H9 (cell line): ENCODE measurements at regions not wholly inside any gene's neighbourhood (a gene's known extent, or its start where the extent isn't known, plus 50 kb on each side); places are given as distances from the start of the nearest gene placed in this dataset.

Experiments
- DNase-seq: peaks from one replicate; pipeline ENCODE4 v3.0.0-alpha.2; 2017
- H2AFZ ChIP-seq: one replicate; pipeline ENCODE4 v1.6.1; 2013; ENCODE audit warnings: mild to moderate bottlenecking, low read length, control low read depth, moderate library complexity
- H2AK5ac ChIP-seq: 2 replicates; pipeline ENCODE4 v1.6.1; 2013; ENCODE audit warnings: low read length, control low read depth, mixed read lengths; ENCODE audit not compliant: insufficient read length
- H2BK120ac ChIP-seq: one replicate; pipeline ENCODE4 v1.6.1; 2013; ENCODE audit warnings: low read depth, mild to moderate bottlenecking, low read length, control low read depth, inconsistent platforms; ENCODE audit not compliant: poor library complexity, severe bottlenecking
- H2BK12ac ChIP-seq: 2 replicates; pipeline ENCODE4 v1.6.1; 2013; ENCODE audit warnings: low read length, control low read depth, mixed read lengths, low read depth; ENCODE audit not compliant: insufficient read length
- H2BK15ac ChIP-seq: 2 replicates; pipeline ENCODE4 v1.6.1; 2013; ENCODE audit warnings: low read depth, low read length, control low read depth
- H2BK20ac ChIP-seq: one replicate; pipeline ENCODE4 v1.6.1; 2013; ENCODE audit warnings: low read depth, mild to moderate bottlenecking, low read length, control low read depth, inconsistent platforms; ENCODE audit not compliant: poor library complexity, severe bottlenecking
- H2BK5ac ChIP-seq: 2 replicates; pipeline ENCODE4 v1.6.1; 2013; ENCODE audit warnings: low read length, control low read depth, mixed read lengths; ENCODE audit not compliant: insufficient read length
- H3K14ac ChIP-seq: 2 replicates; pipeline ENCODE4 v1.6.1; 2013; ENCODE audit warnings: low read length, control low read depth; ENCODE audit not compliant: insufficient read depth
- H3K18ac ChIP-seq: 2 replicates; pipeline ENCODE4 v1.6.1; 2013; ENCODE audit warnings: low read depth, mild to moderate bottlenecking, mixed read lengths, low read length, control low read depth; ENCODE audit not compliant: insufficient read length
- H3K23ac ChIP-seq: 2 replicates; pipeline ENCODE4 v1.6.1; 2013; ENCODE audit warnings: low read length, control low read depth, mixed read lengths, low read depth; ENCODE audit not compliant: insufficient read length
- H3K23me2 ChIP-seq: 2 replicates; pipeline ENCODE4 v1.6.1; 2013; ENCODE audit warnings: low read depth, mild to moderate bottlenecking, mixed read lengths, low read length, control low read depth; ENCODE audit not compliant: insufficient read length, poor library complexity, severe bottlenecking
- H3K27ac ChIP-seq: 2 replicates; pipeline ENCODE4 v1.5.1; 2013; ENCODE audit warnings: low read length, control low read depth, mixed read lengths, low read depth; ENCODE audit not compliant: insufficient read length
- H3K27me3 ChIP-seq: 2 replicates; pipeline ENCODE4 v1.6.1; 2013; ENCODE audit warnings: low read length, control low read depth, inconsistent platforms; ENCODE audit not compliant: insufficient read depth
- H3K4ac ChIP-seq: 2 replicates; pipeline ENCODE4 v1.6.1; 2013; ENCODE audit warnings: low read depth, mild to moderate bottlenecking, control low read depth, inconsistent platforms, low read length, moderate library complexity
- H3K4me1 ChIP-seq: 2 replicates; pipeline ENCODE4 v1.6.1; 2013; ENCODE audit warnings: low read length, control low read depth, inconsistent platforms; ENCODE audit not compliant: insufficient read depth
- H3K4me2 ChIP-seq: 2 replicates; pipeline ENCODE4 v1.6.1; 2013; ENCODE audit warnings: low read length, control low read depth, mixed read lengths; ENCODE audit not compliant: insufficient read length, insufficient read depth
- H3K56ac ChIP-seq: 2 replicates; pipeline ENCODE4 v1.6.1; 2013; ENCODE audit warnings: low read depth, mild to moderate bottlenecking, mixed read lengths, low read length, control low read depth; ENCODE audit not compliant: insufficient read length
- H3K79me1 ChIP-seq: 2 replicates; pipeline ENCODE4 v1.6.1; 2013; ENCODE audit warnings: low read depth, mild to moderate bottlenecking, moderate library complexity, low read length, control low read depth, inconsistent platforms; ENCODE audit not compliant: insufficient read depth, poor library complexity, severe bottlenecking
- H3K79me2 ChIP-seq: 2 replicates; pipeline ENCODE4 v1.6.1; 2013; ENCODE audit warnings: low read length, control low read depth, inconsistent platforms; ENCODE audit not compliant: insufficient read depth
- H3K9ac ChIP-seq: 2 replicates; pipeline ENCODE4 v1.6.1; 2013; ENCODE audit warnings: low read length, control low read depth, mixed read lengths; ENCODE audit not compliant: insufficient read length; ENCODE audit errors: extremely low read depth
- H3K9me3 ChIP-seq: one replicate; pipeline ENCODE4 v1.6.1; 2013; ENCODE audit warnings: low read depth, low read length, inconsistent platforms; ENCODE audit not compliant: control insufficient read depth
- H3T11ph ChIP-seq: one replicate; pipeline ENCODE4 v1.6.1; 2013; ENCODE audit warnings: mild to moderate bottlenecking, low read length, control low read depth, inconsistent platforms
- H4K20me1 ChIP-seq: one replicate; pipeline ENCODE4 v1.6.1; 2013; ENCODE audit not compliant: control insufficient read depth, insufficient read length, insufficient read depth
- H4K5ac ChIP-seq: 2 replicates; pipeline ENCODE4 v1.6.1; 2013; ENCODE audit warnings: low read depth, mild to moderate bottlenecking, mixed read lengths, low read length, control low read depth; ENCODE audit not compliant: insufficient read length
- H4K8ac ChIP-seq: replicated peaks from 2 replicates; pipeline ENCODE4 v1.6.1; 2013; ENCODE audit warnings: low read length, control low read depth, mixed read lengths, low read depth; ENCODE audit not compliant: insufficient read length
- H4K91ac ChIP-seq: 2 replicates; pipeline ENCODE4 v1.6.1; 2013; ENCODE audit warnings: low read depth, mild to moderate bottlenecking, moderate library complexity, mixed read lengths, low read length, control low read depth; ENCODE audit not compliant: insufficient read length
- H3K27ac Mint-ChIP-seq, 3 experiments: 2 replicates in 2 of 3; 3 replicates in 1 of 3; pipeline ENCODE4 v1.8.0; 2020 to 2021; ENCODE audit warnings: mixed read lengths in 3 of 3, mild to moderate bottlenecking in 1 of 3, moderate library complexity in 1 of 3
- H3K27me3 Mint-ChIP-seq: 2 replicates; pipeline ENCODE4 v1.8.0; 2021; ENCODE audit warnings: low read depth, mild to moderate bottlenecking, moderate library complexity, mixed read lengths
- H3K36me3 Mint-ChIP-seq, 3 experiments: 2 replicates in 2 of 3; 3 replicates in 1 of 3; pipeline ENCODE4 v1.8.0; 2020 to 2021; ENCODE audit warnings: low read depth in 3 of 3, mixed read lengths in 3 of 3; ENCODE audit not compliant: insufficient read depth in 1 of 3
- H3K4me1 Mint-ChIP-seq, 2 experiments: 2 replicates each; pipeline ENCODE4 v1.8.0; 2020; ENCODE audit warnings: mixed read lengths in 2 of 2
- H3K4me3 Mint-ChIP-seq, 2 experiments: 2 replicates in 1 of 2; 3 replicates in 1 of 2; pipeline ENCODE4 v1.8.0; 2020 to 2021; ENCODE audit warnings: mild to moderate bottlenecking in 2 of 2, mixed read lengths in 2 of 2, moderate library complexity in 1 of 2
- H3K9me3 Mint-ChIP-seq, 2 experiments: 2 replicates in 1 of 2; 3 replicates in 1 of 2; pipeline ENCODE4 v1.8.0; 2020; ENCODE audit warnings: mild to moderate bottlenecking in 2 of 2, mixed read lengths in 2 of 2, moderate library complexity in 1 of 2
- WGBS: extraction: QIAGEN DNeasy Blood & Tissue Kit; methylation state at CpG from one replicate; pipeline ENCODE4 v1.1.7; 2013; ENCODE audit warnings: missing lambda C conversion rate, low lambda C conversion rate, mixed read lengths; ENCODE audit not compliant: insufficient read length; ENCODE audit errors: extremely low coverage; 5-methylcytosine and 5-hydroxymethylcytosine counted together
- TF ChIP-seq, protein P1 (sequence below): fragments of 200-600 bp; sonication (generic); conservative IDR thresholded peaks from 3 replicates; pipeline ENCODE4 v1.8.0; 2021; ENCODE audit warnings: antibody characterized with exemption, mild to moderate bottlenecking

DNA sequence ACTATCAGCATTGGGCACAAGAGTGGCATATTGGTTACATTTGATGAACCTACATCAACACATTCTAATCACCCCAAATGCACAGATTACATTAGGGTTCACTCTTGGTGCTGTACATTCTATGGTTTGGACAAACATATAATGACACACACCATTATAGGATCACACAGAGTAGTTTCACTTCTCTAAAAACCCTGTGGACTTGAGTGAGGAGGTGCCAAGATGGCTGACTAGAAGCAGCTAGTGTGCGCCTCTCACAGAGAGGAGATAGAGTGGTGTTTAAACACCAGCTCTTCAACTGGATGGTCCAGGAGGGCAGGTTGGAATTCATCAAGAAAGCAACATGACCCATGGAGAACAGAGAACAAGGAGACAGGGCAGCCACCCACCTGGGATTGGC, 265.6 kb downstream of the TDRD3 start:
- Histone ChIP-seq H3K79me1 (no peaks in the 10 kb centered on the region), H2BK120ac (no peak overlapping the region), H3K4ac (no peak overlapping the region), H3K56ac (no peak overlapping the region), H4K5ac (no peak overlapping the region), H2BK12ac (no peak overlapping the region), H4K91ac (no peak overlapping the region), H2BK20ac (no peak overlapping the region), H3K9me3 (no peaks in the 10 kb centered on the region), H3K23ac (no peak overlapping the region), H3K79me2 (no peaks in the 10 kb centered on the region), H2BK5ac (no peak overlapping the region), H3K14ac (no peak overlapping the region), H4K8ac (no peak overlapping the region), H2AFZ (no peak overlapping the region), H2BK15ac (no peak overlapping the region), H3T11ph (no peak overlapping the region), H4K20me1 (no peaks in the 10 kb centered on the region), H3K27ac (no peak overlapping the region), H2AK5ac (no peak overlapping the region), H3K18ac (no peak overlapping the region), H3K9ac (no peak overlapping the region), H3K4me1 (no peaks in the 10 kb centered on the region), H3K23me2 (no peaks in the 10 kb centered on the region), H3K4me2 (no peak overlapping the region), H3K27me3 (no peaks in the 10 kb centered on the region)
- no peak overlapping the region for H3K4me3 Mint-ChIP-seq
- no peaks in the 10 kb centered on the region; a peak in 1 of 7 replicates for H3K36me3 Mint-ChIP-seq
- H3K4me1 Mint-ChIP-seq: peaks cover 0 to 6% of the 10 kb centered on the region in 2 experiments; a peak in 1 of 4 replicates
- no peak for DNase-seq
- no CpG with 5 or more reads among the region's 1 CpG for WGBS
- H3K27me3 Mint-ChIP-seq: peaks cover 3% of the 10 kb centered on the region; the same call in 1 of the 2 replicates
- H3K27ac Mint-ChIP-seq: no peak overlapping the region
- no peaks in the 10 kb centered on the region for H3K9me3 Mint-ChIP-seq
- TF ChIP-seq, protein P1, sequence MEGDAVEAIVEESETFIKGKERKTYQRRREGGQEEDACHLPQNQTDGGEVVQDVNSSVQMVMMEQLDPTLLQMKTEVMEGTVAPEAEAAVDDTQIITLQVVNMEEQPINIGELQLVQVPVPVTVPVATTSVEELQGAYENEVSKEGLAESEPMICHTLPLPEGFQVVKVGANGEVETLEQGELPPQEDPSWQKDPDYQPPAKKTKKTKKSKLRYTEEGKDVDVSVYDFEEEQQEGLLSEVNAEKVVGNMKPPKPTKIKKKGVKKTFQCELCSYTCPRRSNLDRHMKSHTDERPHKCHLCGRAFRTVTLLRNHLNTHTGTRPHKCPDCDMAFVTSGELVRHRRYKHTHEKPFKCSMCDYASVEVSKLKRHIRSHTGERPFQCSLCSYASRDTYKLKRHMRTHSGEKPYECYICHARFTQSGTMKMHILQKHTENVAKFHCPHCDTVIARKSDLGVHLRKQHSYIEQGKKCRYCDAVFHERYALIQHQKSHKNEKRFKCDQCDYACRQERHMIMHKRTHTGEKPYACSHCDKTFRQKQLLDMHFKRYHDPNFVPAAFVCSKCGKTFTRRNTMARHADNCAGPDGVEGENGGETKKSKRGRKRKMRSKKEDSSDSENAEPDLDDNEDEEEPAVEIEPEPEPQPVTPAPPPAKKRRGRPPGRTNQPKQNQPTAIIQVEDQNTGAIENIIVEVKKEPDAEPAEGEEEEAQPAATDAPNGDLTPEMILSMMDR: no peak
